Embryonic facial prominence (tissue), 1 donor: ENCODE measurements at regions not wholly inside any gene's neighbourhood (a gene's known extent, or its start where the extent isn't known, plus 50 kb on each side); places are given as distances from the start of the nearest gene placed in this dataset.
"Not testable (repeated sequence)": the region's sequence is repeated elsewhere in the genome, so short reads cannot be mapped to it uniquely, and the experiment has no call there.

Experiments used
- DNase-seq: peaks from one replicate; pipeline ENCODE4 v3.0.0-alpha.2; 2016; ENCODE audit errors: extremely low spot score

DNA sequence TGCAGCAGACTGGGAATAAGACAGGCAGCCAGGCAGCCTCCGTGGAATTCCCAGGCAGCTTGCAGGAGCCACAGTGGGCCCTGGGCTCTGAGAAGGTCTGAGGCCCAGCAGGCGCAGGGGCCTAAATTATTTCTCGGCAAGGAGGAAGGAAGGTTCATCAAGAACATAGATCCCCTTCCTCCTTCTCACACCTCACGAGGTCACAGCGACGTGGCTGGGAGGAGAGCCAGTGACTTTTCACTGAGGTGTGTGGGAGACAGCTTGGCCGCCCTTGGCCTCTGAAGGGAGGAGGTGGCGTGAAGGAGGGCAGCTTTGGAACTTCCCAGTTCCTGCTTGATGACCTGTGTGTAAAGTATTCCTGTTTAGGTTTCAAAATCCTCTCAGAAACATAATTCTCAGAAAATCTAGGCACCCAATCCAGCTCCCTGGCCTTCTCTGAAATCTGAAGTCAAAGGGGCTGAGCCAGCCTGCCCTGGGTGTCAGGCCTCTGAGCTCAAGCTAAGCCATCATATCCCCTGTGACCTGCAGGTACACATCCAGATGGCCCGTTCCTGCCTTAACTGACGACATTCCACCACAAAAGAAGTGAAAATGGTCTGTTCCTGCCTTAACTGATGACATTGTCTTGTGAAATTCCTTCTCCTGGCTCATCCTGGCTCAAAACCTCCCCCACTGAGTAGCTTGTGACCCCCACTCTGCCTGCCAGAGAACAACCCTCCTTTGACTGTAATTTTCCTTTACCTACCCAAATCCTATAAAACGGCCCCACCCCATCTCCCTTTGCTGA lies 161.0 kb downstream of the ADRA2C start:
- not testable (repeated sequence) for DNase-seq

DNA sequence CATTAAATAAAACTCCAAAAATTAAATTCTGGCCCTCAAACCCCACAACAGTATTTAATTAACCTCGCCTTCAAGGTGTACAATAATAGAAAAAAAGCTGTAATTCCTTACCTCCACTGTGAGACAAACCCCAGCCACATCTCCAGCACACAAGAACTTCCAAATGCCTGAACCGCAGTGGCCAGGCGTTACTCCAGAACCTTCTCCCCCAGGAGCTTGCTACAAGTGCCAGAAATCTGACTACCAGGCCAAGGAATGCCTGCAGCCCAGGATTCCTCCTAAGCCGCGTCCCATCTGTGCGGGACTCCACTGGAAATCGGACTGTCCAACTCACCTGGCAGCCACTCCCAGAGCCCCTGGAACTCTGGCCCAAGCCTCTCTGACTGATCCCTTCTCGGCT lies 163.2 kb downstream of the ADRA2C start:
- DNase-seq: not testable (repeated sequence)

DNA sequence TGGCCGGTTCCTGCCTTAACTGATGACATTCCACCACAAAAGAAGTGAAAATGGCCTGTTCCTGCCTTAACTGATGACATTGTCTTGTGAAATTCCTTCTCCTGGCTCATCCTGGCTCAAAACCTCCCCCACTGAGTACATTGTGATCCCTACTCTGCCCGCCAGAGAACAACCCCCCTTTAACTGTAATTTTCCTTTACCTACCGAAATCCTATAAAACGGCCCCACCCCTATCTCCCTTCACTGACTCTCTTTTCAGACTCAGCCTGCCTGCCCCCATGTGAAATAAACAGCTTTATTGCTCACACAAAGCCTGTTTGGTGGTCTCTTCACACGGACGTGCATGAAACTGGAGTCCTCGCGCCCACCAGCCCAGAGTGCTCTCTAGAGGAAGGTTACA lies 166.5 kb downstream of the ADRA2C start:
- not testable (repeated sequence) for DNase-seq

DNA sequence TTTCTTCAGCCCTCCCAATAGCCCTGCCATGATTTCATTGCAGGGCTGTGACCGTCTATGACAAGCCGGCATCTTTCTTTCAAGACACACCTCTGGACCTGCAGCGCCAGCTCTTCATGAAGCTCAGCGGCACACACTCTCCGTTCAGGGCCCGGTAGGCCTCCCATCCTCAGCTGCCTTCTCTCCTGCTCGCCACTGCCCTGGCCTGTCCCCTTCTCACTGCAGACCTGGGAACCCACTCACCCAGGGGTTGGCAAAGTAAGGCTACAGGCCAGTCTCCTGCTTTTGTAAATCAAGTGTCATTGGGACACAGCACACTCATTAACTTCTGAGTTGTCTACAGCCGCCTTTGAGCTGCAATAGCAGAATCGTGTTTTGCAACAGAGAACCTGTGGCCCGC lies 169.2 kb downstream of the ADRA2C start:
- DNase-seq: not testable (repeated sequence)

DNA sequence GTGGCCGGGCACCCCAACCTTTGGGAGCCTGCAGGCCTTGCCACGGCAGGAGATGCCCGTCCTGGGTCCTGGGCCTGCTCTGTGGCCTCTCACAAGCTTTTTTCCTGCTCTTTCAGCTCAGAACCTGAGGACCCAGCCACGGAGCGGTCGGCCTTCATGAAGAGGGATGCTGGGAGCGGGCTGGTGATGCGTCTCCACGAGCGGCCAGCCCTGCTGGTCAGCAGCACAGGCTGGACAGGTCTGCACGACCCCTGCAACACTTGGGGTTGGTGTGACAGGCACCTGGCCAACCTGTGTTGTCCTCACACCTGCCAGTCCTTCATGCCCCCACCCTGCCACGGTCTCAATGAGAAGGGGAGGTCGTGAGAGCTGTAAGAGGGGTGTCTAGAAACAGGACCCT lies 170.0 kb downstream of the ADRA2C start:
- DNase-seq: no peak

DNA sequence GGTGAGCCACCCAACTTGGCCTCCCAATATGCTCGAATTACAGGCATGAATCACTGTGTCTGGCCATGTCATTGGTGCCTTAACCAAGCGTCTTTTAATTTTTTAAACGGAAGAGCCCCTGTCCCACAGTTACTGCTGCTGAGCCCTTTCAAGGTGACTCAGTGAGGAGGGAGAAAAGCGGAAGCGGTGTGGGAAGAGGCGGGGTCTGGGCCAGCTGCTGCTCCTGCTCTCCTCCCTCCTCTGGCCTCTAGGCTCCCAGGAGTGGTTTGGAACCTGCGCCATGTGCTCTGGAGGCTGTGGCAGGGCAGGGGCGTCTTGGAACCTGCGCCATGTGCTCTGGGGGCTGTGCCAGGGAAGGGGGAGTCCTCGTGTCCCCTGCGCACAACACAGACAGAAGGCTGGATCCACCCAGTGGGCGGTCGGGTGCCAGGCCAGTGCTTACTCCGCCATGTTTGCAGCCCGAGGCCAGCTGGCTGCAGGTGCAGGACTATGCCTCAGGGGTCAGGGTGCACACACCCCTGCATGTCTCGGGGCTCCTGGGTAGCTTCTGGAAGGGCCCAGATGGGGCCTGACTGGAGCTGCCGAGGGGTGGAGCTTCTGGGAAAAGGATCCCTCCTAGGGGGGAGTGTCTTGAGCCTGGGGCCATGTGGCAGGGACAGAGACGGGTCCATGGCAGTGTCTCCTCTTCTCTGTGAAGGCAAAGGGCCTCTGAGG lies 171.8 kb downstream of the ADRA2C start:
- DNase-seq: not testable (repeated sequence)

DNA sequence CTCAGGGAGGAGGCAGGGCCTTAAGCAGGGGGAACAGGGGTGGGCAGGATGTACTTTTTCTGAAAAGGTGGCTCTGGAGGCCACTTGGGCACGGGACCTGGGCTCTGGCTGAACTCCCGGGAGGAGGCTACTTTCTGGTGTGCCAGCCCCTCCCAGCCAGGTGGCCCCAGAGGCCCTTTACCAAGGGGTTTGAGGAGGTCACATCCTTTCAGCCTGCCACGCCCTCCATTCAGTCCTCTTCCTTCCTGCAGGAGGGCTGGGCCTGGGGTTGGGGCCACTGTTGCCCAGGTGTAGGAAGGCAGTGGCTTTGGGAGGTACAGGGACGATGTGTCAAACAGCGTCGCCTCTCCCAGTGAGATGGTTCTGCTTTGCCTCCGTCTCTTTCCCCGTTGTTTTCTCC lies 172.5 kb downstream of the ADRA2C start:
- not testable (repeated sequence) for DNase-seq

DNA sequence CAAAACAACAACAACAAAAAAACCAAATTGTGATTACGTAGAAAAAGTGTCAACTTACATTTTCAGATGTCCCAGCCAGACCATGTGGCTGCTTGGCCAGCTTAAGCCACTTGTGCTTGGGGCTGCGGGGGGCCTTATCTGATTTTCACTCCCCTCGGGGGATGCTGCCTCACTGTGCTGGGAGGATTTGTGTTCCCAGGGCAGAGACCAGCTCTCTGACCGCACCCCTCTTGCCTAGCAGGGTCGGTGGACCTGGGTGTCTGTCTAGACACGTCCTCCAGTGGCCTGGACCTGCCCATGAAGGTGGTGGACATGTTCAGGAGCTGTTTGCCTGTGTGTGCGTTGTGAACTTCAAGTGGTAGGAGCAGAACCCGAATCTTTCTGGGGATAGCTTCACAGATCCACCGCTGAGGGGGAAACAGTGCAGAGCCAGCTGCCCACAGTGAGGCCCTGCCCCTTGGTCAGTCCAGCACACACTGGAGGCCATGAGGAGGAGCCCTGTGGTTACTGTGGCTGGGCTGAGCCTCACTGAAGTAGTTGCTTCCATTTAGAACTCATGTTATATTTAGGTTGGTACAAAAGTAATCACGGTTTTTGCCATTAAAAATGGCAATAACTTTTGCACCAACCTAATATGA lies 173.9 kb downstream of the ADRA2C start:
- DNase-seq: not testable (repeated sequence)

DNA sequence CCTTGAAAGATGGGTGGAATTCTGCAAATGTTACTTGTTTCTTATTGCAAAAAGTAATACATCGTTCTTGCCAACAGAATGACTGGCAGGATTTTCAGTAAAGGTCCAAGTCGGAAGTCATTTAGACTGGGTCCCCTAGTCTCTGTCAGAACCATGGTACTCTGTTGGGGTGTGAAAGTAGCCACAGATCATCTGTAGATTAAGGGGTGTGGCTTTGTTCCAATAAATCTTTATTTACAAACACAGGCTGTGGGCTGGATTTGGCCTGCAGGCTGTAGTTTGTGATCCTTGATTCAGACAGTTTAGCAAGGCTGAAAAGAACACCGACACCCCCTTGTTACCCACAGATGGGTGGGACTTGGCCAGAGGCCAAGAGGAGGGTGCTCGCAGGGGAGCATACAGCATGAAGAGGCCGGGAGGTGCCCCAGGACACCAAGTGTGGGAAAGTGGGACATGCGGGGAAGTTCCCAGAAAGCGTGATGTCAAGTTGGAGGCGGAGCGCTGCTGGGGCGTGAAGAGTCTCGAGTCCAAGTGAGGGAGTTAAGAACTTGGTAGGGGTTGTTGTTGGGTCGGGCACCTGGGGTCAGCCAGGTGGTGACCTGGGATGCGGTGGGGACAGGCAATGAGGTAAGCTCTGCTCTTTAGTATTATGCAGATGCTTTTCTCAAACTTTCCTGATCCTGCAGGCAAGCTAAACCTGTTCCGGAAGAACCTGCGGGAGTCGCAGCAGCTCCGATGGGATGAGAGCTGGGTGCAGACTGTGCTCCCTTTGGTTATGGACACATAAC lies 175.7 kb downstream of the ADRA2C start:
- DNase-seq: not testable (repeated sequence)

DNA sequence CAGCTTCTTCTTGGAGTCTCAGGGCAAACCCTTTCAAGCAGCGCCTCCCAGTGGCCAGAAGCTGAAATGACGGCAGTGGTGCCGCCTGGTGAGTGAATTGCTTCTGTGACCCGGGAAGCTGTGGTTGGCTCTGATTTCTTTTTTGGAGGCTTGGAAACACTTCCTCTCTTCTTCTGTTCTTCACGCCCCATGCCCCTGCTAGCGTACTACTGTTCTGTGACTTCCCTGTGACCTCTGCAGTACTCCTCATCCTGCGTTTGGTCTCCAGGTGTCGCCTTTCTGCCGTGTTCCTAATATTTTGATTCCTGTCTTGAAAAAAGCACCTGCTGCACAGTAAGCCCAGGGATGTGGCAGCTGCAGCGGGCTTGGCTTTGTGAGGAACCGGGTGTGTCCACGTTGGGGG lies 176.4 kb downstream of the ADRA2C start:
- not testable (repeated sequence) for DNase-seq

DNA sequence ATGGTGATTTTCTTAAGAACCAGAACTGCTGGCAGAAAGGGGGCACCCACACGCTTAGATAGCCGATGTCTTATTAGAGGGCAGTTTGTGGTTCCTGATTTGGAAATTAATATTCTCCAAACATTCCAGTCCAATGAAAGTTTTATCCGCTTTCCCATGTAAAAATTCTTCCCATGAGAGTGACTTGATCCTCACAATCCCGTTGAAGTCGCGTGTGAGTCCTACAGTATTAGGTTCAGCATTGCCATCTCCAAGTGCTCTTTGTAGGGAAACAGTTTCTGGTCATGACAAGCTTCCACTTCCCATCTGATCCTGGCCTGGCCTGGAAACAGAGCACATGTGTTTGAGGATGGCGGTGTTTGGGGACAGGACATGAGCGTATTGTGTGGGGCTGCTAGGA lies 176.9 kb downstream of the ADRA2C start:
- not testable (repeated sequence) for DNase-seq

DNA sequence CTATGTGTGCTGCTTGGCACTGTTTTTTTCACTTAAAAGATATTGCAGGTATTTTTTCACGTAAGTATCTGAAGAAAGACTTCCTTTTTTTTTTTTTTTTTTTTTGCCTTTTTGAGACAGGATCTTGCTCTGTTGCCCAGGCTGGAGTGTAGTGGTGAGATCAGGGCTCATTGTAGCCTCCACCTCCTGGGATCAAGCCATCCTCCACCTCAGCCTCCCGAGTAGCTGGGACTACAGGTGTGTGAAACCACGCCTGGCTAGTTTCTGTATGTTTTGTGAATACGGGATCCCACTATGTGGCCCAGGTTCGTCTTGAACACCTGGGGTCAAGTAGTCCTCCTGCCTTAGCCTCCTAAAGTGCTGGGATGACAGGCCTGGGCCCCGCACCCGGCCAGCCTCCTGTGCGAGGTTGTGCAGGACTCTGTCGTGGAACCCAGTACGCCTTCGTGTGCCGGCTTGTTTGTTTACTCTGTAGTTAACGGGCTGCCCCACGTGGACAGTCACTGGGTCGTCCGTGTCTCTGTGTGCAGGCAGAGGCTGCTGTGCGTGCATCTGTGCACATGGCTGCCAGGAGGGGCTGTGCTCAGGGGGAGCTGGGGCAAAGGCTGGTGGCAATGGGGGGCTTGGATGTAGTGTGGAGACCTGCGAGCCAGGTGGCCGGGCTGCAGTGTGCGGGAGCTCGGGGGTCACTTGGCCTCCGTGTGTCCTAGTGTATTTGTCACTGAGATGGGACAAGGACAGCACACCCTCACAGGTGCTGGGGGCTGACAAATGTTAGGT lies 179.5 kb downstream of the ADRA2C start:
- DNase-seq: no peak

DNA sequence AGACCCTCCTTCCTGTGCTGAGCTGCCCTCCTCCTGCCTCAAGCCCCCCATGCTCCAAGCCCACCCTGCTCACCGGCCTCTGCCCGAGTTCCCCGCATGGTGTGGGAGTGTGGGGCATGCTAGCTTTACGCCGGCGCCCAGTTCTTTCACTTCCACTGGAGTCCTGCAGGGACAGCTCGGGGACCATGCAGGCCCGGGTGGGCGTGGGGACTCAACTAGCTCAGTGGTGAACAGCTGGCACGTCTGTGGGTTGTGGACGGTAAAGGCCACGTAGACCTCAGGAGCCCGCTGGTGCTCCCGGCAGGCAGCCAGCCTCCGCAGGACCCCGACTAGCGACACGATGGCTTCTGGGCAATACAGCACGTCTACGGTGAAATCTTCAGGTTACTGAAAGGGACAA lies 180.4 kb downstream of the ADRA2C start:
- DNase-seq: not testable (repeated sequence)

DNA sequence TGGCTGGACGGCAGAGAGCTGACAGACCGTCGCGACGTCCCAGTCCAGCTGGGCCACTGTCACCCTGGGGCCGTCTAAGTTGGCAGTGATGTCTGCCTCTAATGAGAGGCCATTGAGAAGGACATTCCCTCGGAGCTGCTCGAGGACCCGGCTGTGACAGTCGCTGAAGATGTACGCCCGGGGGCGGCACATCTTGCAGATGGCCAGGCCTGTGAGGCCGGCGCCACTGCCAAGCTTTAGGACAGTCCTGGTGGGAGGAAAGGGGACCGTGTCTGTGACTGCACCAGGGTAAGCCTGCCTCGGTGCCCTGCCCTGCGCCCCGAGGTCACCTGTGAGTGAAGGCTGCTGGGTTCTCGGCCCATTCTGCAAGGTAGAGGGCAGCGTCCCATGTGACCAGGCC lies 181.6 kb downstream of the ADRA2C start:
- not testable (repeated sequence) for DNase-seq

DNA sequence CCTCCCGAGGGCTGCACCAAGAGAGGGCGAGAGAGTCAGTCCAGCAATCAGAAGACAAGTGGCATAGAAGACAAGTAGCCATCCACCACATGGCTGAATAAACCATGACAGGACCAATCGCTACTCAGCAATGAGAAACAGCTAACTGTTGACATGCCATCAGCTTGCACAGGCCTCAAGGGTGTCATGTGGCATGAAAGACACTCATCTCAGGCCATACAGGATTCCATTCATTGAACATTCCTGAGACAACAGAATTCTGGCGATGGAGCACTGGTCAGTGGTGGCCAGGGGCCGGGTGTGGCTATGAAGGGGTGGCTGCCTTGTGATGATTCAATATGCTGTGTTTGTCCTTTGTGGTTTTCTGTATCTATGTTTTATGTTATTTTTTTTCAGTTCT lies 182.0 kb downstream of the ADRA2C start:
- DNase-seq: not testable (repeated sequence)

DNA sequence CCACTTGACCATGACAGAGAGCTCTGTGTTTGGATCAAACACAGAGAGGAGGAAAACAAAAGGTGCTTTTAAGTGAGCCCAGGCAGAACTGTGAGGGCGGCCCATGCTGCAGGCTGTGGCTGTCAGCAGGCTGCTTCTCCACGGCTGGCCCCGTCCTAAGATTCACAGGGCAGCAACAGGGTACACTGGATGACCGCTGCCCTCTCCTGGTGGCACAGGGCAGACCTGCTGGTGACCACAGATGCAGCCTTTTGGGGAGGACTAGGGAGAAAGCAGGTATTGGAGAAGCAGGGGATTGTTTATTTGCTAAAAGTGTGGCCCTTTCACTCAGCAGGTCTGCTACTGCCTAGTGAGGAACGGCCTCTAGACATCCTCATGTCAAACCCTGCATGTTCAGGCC lies 183.7 kb downstream of the ADRA2C start:
- DNase-seq: not testable (repeated sequence)

DNA sequence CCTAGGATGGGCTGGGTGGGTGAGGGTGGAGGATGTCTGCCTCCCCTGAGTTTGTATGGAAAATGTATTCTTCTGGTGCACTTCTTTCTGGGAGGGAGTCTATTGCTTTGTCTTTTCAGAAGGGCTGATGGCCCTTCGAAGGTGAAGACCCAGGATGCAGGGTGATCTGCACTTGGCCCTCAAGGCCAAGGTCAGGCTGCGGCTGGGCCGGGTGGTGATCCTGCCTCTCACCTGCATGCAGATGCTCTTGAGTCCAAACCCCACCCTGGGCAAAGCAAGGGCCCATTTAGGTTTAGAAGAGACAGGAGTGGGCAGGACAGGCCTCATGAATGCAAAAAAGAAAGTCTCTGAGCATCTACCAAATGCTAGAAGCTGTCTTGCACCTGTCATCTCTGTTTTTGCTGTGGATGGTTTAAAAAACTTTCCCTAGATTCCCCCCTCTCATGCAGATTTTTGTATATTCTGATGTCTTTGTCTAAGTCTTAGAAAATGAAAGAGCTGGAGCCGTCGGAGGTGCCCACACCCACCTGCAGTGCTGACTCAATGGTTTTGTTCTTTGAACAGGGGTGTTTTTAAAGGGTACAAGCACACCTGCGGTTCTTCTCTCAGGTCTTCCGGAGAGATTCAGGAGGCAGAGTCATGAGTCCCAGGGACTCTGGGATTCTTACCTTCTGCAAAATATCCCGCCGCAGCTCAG lies 186.4 kb downstream of the ADRA2C start:
- not testable (repeated sequence) for DNase-seq

DNA sequence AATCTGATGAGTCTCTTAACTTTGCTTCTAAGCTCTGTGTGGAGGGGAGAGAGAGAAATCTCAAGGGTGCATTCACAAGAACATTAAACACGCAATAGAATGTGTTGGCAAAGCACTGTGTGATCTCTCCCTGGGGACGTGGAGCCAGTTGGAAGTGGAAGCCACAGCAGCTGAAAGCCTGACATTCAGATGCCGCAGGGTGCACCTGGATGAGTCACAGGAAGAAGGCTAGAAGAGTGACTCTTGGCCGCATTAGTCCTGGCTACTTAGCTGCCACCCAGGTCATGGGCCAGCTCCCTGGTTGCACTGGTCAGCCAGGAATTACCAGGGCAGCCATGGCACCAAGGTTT lies 186.9 kb downstream of the ADRA2C start:
- not testable (repeated sequence) for DNase-seq

DNA sequence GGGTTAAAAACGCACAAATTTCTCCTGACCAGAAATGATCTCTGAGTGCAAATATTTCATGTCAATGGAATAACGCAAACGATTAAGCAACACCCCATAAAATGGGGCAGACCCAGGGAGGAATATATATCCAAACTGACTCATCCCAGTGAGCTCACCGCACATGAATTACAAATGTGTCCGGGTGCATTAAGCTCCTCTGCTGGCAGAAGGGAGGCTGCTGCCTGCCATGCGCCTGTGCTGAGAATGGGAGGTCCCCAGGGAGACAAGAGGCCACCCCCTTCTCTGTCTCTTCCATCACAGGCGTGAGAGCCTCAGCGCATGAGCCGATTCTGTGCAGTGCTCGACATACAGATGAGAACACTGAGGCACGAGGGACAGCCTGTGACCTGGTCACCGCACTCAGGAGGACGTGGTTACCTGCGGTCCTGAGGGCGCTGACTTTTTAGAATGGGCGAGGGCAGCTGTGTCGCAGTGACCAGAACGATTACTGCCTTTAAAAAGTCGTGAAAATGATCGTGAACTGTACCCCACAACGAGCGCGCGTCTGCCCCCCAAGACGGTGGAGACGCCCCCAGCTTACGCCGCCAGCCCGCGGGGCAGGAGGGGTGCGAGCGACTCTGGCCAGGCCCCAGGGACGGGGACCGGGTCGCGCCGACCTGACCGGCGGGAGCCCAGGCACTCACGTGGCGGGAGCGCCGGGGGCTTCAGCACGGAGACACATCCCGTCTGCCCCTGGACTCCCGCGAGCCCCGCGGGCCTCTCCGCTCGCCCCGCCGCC lies 188.5 kb downstream of the ADRA2C start:
- peak; percentile 36 for DNase-seq
